Astrocyte of the cerebellum (primary cell): ENCODE measurements at regions not wholly inside any gene's neighbourhood (a gene's known extent, or its start where the extent isn't known, plus 50 kb on each side); places are given as distances from the start of the nearest gene placed in this dataset.
"Not testable (repeated sequence)": the region's sequence is repeated elsewhere in the genome, so short reads cannot be mapped to it uniquely, and the experiment has no call there.

Experiments
- DNase-seq: peaks from one replicate; pipeline ENCODE4 v3.0.0-alpha.2; 2011; ENCODE audit warnings: low read depth
- H3K4me3 ChIP-seq: 2 replicates; pipeline ENCODE4 v1.5.1; 2011; ENCODE audit warnings: mild to moderate bottlenecking, low read depth, low read length, moderate library complexity
- CTCF ChIP-seq: IDR thresholded peaks from 2 replicates; pipeline ENCODE4 v1.5.1; 2012; ENCODE audit warnings: low read length, low read depth, moderate library complexity, mild to moderate bottlenecking; ENCODE audit errors: missing control alignments
- in situ Hi-C: cut with HindIII; loops from 2 replicates; pipeline ENCODE4 v1.10.0; 2017; ENCODE audit warnings: low sequenced_read_pairs

- H3K4me3 ChIP-seq: no peak overlapping the region
- in situ Hi-C loops: no loop called here
- DNase-seq: no peak
- TF ChIP-seq CTCF: no peak
Observed at GRCh38 chrX:13491061-13491460, 78.3 kb upstream of the EGFL6 start.

GRCh38 chrX:13489454-13489853 is 79.9 kb upstream of the EGFL6 start:
- in situ Hi-C loops: no loop called here
- peak; percentile 27 for DNase-seq

GRCh38 chrX:13487731-13488505 is 81.5 kb upstream of the EGFL6 start:
- peak; percentile 43 for TF ChIP-seq CTCF
- DNase-seq: peak; percentile 64
- no peak overlapping the region for H3K4me3 ChIP-seq
- in situ Hi-C loops: no loop called here

More at GRCh38 chrX:13489454-13489853, 79.9 kb upstream of the EGFL6 start:
- TF ChIP-seq CTCF: no peak
- H3K4me3 ChIP-seq: no peak overlapping the region

GRCh38 chrX:13485167-13485566 is 84.2 kb upstream of the EGFL6 start:
- in situ Hi-C loops: no loop called here
- no peak for DNase-seq
- no peak for TF ChIP-seq CTCF
- H3K4me3 ChIP-seq: no peak overlapping the region

GRCh38 chrX:13483773-13484172 is 85.6 kb upstream of the EGFL6 start:
- no peak overlapping the region for H3K4me3 ChIP-seq
- TF ChIP-seq CTCF: no peak
- no peak for DNase-seq
- in situ Hi-C loops: no loop called here

GRCh38 chrX:13482746-13483541 is 86.5 kb upstream of the EGFL6 start:
- DNase-seq: no peak
- in situ Hi-C loops: no loop called here
- TF ChIP-seq CTCF: no peak
- no peak overlapping the region for H3K4me3 ChIP-seq

- in situ Hi-C loops, DNase-seq, H3K4me3 ChIP-seq: not testable (repeated sequence)
Observed at GRCh38 chrX:13480780-13481179, 88.6 kb upstream of the EGFL6 start.
